ENCODE measurements at regions not wholly inside any gene's neighbourhood (a gene's known extent, or its start where the extent isn't known, plus 50 kb on each side); places are given as distances from the start of the nearest gene placed in this dataset.

DNA sequence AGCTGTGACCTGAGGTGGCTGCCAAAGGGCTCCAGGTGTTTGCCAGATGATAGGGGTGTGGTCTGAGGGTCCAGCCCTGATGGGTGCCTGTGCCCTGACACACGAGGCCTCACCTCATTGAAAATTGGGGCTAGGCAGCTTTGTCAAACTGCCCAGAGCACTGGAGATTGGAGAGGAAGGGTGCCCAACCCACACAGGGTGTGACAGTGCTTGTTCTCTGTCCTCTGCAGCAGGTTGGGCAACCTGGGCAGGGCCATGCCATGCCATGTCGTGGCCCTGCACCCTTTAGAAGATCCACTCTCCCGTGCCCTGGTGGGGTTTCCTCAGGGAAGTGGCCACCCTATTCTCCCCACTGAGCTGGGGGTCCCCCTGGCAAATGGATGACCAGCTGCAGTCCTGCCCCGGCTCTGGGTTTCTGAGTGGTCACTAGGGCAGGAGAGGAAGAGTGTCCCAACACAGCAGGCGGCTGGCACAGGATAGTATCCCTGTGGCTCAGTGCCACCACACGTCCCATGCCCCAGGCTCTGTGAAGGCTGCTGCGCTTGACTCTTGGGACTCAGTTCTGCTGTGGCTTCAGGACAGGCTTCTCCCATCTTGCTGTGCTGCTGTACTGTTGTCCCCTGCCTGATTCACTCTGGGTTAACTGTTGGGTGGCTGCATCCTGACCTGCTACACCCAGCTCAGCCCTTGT, 100.8 kb upstream of the PITX1 start:
- no peak for DNase-seq

DNA sequence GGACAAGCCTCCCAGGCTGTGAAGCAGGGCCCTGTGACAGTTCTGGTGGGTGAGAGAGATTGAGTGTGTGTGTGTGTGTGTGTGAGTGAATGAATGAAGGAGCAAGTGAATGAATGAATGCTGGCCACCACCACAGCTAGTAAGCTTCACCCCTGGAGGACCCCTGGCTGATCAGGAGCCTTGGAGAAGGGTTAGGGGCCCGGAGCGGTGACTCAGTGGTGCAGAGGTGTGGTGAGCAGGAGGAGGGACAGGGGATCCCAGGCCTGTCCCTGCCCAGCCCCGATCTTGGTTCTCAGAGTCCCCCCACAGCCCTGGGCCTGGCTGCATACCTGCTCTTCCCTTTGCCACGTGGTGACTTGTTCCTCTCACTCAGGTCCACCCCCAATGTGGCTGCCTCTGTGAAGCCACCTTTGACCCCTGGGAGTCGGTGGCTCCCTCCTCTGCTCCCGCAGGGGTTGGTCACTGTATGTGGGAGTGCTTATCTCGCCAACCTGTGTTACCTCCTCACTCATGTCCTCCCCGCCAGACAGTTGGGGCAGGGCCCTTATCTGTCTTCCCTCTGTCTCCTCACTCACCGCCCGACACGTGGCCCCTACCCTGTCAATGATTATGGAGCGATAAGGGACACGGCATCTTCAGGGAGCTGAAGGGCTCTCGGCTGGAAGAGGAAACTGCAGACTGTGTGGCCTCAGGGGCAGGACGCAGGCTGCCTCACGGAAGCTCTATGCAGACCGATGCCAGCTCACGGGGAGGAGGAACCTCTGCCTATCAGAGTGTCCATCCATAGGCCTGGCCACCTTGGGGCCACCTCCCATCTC, 99.9 kb upstream of the PITX1 start:
- no peak for DNase-seq

DNA sequence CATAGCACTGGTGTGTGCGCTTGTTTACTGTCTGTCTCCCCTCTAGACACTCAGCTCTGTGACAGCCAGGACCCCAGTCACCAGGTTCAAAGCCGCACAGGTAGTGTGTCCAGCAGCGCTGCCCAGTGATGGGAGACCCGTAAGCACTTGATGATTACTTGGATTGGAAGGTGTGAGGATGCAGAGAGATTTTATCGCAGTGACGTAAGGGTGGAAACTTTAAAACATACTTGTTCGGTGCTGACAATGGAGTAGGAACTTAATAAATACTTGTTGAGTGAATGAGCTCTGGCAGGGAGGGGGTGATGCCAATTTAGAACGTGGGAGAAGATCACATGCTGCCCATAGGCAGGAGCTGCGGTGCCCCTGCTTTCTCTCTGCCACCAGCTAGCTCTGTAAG, 99.2 kb upstream of the PITX1 start:
- no peak for DNase-seq

DNA sequence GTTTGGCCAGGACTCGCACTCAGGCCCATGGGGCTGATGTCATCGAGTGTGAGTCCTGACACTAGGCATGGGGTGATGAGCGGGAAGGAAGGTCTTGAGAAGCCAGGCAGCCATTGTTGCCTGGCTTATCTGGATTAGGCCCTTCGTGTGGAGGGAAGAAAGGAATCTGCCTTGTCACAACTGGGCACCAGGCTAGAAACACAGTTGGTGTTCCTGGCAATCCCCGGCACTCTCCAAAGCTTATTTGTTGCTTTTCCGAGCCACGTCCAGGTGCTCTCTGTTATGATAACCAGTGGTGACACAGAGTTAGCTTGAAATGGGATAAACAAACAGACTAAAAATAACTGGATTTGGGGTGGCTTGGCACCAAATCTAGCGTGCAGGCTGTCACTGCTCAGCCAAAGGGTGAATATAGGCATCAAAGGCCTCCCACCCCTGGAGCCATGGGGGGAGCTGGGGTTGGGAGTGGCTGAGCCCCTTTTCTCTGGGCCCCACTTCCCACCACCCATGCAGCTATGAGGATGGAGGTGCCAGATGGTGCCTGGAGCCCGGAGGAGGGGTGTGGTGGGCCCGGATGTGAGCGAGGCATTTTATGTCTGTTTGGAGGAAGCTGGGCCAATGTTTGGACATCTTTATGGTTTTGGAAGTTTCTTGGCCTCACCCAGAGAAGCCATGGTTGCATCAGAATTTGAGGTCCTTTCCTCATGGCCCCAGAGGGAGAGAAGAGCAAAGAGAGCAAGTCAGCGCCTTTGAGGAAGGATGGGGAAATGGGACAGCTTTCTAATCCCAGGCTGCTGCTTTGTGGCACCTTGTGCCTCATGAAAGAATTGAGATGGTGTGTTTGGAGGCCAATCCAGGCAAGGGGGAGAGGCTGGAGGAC, 98.0 kb upstream of the PITX1 start:
- no peak for DNase-seq

DNA sequence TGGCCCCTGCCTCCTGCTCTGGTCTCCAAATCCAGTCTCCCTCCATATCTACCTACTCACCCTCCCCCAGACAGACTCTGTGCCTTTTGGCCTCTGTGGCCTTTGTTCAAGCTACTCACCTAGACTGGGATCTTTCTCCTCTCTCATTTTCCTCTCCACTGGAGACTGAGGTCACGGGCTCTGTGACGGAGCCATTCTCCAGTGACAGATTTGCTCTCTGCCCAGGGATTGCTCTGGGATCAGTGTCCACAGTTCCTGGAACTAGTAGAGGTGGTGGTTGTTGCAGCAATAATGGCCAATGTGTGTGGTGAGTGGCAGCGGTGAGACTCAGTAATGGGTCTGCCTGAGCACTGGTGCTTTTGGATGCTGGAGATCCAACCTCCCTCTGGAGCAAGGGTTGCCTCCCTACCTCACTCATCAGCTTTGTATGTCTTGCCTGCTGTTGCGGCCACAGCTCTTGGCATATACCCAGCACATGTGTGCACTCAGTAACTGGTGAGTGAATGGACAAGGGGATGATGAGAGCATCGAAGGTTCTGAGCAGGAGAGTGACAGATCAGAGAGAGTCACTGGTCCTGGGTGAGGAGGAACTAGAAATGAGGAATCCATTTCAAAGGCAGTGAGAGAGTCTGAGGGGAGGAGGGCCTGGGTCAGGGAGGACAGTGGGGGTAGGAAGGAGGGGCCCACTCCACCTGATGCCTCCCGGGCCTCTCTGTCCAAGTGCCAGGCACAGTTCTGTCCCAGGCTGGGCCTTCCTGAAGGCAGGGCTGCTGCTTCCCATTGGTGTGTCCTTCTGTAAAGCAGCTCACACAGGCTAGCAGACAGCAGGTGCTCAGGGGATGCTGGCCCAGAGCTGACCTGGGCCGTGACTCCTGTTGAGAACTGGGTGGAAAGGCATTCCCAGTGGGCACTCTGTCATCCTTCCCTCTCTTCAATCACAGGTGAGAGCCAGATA, 96.5 kb upstream of the PITX1 start:
- no peak for DNase-seq

DNA sequence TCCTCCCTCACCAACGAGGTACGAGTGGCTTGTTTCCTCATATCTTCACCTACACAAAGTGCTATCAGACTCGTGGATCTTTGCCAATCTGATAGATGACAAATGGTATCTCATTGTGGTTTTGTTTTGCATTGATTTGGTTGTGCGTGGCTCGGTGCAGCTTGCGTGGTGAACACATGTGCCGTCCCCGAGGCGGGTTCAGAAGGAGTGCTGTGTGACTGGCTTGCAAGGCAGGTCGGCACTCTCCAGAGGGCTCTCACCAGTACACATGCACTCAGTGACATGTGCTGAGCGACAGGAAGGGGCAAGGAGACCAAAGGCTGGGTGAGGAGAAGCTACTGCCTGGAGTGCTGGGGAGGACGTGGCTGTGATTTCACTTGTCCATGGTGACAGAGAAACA, 95.3 kb upstream of the PITX1 start:
- DNase-seq: no peak

DNA sequence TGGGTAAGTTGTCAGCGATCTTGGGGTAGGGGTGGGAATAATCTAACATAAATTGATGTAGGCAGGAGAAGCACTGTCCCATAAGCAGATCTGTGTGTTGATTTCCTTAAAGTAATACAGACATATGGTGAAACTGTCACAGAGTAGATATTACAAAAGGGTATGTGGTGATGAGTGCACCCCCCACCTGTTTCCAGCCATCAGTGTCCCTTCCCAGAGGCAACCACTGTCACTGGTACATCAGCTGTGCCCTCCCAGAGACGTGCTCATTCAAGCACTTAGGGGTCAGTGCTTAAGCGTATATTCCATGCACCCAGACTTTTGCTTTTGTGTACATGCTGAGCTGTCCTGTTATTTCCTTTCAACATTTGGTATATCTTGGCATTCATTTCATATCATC, 94.3 kb upstream of the PITX1 start:
- no peak for DNase-seq

DNA sequence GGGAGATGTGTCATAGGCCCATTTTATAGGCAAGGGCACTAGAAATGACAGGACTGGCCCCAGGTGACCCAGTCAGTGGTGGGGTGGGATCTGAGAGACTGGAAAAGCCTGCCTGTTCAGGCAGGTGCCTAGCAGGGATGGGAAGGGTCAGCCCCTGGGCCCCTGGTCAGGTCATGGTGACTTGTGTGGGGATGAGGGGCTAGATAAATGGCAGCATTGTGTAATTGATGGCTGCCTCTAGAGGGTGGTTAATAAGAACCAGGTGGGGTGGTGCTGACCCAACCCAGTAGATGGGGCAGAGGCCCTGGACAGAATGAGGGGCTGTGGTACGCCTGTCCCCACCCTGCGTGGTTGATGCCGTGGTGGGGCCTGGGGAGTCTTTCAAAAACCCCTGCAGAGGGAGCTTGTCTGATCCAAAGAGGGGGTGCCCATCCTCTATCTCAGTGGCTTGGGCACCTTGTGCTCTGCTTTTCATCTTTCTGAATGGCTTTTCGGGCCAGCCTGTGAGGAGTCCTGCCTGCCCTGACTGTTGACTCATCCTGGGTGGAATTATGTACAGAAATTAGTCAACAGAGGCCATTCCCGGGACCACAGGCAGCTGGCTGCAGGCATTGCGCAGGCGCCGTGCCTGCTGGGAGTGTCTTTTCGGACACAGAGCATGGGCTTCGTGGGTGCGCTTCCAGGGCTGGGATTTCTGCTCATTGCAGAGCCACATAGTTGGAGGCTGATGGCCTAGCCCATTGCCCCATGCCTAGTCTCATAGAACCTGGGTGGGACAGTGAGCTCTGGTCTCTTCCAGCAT, 93.6 kb upstream of the PITX1 start:
- no peak for DNase-seq

DNA sequence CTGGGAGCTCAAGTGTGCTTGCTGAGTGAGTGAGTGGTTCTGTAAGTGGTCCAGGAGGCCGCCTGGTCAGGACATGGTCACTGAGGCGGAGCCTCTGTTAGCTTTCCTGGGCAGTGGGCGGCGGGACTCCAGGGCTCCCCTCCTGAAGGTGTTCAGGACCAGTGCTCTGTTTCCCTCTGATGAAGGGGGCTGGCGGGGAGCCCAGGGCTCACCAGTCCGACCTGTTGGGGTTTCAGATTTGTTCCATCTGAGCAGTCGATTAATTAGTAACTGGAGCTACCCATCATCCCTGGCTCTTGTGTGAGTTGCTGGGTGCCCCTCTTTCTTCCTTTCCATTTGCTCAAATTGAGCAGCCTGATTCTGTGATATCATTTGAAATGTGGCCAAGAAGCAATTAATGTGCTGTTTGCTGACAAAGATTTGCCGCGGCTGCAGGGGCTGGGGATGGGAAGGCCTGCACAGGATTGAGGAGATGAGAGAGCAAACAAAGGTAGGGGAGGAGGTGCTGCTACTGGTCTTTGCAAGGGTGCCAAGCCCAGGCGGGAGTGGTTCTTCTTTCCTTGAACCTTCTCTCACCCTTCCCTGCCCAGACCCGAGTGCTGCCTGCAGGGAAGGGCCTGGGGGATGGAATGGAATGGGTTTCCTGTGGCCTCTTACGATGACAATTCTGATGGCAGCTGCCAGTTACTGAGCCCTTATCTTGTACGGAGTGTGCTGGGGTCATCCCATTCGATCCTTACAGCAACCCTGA, 92.8 kb upstream of the PITX1 start:
- DNase-seq: no peak

DNA sequence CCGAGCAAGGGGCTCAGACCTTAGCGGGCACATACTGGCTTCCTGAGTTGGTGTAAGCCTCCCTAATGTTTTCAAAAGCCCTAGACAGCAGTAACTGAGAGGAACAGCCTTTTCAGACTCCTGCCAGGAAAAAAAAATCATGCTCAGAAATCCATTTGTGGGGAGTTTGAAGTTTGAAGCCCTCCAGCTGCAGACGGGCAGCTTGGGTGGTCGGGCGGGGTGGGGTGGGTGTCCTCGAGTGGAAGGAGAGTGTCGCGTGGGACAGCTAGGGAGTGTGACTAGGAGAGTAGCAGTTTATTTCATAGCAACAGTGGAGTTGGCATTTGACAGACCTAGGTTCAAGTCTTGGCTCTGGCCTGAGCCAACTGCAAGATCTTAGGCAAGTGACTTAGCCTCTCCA, 90.7 kb upstream of the PITX1 start:
- no peak for DNase-seq

DNA sequence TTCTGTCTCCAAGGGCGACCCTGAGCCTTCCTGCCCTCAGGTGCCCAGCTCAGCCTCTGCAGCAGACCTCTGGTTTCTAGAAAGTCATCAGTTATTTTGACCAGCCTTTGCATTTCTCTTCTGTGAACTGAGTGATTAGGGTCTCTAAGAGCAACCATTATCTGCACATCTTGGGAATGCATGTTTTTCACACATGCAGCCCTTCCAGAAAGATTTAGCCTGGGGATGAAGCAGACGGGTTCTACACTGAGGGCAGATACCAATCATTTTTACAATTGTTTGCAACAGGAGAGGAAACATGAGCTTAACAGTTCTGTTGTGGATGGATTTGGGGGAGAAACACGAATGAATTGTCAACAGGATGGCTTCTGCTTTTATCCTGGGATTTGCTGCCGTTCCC, 90.1 kb upstream of the PITX1 start:
- no peak for DNase-seq

DNA sequence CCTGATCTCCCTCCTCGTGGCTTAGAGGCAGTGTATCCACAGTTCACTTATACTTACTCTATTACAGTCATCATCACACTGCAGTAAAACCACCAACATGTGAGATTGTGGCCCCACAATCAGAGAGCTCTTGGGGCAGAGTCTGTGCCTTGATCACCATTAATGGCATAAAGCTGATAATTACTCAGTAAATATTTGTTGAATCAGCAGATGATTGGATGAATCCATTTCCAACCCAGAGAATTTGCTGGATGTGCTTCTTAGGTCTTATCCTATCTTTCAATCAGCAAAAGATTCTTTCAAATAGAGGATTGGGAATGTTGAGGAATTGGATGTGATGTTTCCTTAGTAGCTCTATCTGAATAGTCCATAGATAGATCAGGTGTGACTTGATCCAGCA, 88.8 kb upstream of the PITX1 start:
- DNase-seq: no peak

DNA sequence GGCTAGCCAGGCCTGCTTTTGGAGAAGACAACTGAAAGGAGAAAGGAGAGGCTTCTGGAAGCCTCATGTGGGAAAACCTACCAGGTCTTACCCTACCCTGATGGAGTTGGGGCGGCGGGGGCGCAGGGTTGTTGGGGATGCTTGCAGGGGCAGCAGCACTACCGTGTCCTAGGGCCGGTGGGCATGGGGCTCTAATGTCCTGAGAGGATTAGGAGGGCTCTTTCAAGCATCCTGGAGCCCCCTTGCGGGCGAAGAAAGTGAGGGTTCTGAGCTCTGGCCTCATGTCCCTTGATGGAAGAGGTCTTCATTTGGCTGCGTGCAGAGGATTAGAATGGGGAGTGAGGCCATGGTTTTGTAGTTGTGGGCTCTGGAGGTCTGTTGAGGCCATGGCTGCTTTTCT, 86.9 kb upstream of the PITX1 start:
- no peak for DNase-seq

DNA sequence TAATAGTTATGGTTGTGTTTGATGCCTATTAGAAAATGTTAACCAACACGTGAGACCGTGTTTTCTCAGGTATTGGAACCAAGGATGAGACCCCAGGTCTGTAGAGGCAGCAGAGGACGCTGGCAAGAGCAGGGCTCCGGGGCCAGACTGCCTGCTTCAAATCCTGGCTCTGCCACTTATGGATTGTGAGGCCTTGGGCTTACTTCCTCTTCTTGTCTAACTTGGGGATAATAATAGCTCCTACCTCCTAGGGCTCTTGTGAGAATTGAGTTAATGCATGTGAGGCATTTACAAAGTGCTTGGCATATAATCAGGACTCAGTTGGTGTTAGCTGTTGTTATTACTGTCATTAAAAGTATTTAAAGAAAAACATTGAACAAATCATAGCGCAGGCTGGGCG, 85.5 kb upstream of the PITX1 start:
- no peak for DNase-seq

DNA sequence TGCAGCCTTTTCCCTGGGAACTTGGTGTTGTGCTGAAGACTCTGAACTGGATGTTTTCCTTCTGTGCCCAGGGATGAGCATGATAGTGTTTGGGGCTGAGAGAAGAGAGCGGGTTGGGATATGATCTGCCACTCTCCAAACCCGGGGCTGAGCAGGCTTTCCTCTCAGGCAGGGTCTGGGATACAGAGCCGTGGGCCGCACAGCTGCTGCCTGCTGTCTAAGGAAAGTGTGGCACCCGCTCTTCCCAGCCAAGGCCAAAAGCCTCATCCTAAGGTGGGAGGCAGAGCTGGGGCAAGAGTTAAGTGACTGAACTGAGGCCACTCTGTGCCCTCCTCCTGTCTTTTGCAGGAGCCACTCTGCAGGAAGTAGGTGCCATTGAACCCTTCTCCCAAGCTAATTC, 83.6 kb upstream of the PITX1 start:
- no peak for DNase-seq

DNA sequence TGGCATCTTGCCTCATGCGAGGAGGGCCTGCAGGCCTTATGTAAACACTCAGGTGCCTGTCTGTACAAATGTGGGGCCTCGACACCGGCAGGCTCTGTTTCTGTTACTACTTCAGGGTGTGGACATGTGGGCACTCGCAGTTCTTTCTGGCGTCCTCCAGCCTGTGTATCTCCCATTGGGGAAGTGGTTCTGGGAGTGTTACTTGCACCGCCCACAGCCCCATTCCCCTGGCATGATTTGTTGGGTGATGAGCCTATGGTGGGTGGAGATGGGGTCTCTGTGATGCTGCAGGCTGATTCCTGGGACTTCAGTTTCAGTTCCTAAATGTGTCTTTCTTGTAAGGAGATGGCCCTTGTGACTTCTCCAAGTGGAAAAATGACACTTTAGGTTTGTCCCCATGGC, 82.1 kb upstream of the PITX1 start:
- DNase-seq: no peak

DNA sequence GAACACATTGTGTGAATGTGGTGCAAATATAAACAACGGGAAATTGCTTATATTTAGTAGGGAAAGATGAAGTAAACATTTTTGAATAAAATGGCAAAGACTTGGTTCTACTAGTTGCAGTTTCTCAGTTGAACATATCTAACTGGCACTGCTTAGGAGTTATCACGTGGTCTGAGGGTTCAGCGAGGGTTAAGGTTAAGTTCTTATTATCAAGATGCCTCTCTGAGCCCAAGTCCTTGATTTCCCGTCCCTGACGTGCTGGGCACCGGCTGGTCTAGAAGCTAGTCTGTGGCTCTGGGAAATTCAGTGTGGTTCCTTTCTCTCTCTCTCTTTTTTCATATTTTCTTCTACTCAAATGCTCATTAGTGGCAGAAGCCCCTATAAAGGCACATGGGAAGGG, 81.6 kb upstream of the PITX1 start:
- DNase-seq: no peak

DNA sequence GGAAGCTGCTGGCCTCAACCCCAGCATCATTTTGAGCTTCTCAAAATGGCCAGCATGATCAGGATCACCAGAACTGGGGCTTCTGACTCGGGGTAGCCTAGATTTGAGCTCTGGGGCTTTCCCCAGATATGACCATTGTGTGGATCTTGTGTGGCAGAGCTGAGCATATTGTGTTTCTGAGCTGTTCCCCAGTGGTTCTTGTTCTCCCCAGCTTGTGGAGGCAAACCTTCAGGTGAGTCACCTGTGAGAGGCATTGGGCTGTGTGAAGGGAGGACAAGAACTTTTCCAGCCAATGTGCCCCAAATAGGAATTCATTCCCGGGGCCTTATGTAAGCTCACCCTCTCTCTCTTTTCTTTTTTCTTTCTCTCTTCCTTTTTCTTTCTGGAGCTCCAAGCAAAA, 80.7 kb upstream of the PITX1 start:
- DNase-seq: no peak

DNA sequence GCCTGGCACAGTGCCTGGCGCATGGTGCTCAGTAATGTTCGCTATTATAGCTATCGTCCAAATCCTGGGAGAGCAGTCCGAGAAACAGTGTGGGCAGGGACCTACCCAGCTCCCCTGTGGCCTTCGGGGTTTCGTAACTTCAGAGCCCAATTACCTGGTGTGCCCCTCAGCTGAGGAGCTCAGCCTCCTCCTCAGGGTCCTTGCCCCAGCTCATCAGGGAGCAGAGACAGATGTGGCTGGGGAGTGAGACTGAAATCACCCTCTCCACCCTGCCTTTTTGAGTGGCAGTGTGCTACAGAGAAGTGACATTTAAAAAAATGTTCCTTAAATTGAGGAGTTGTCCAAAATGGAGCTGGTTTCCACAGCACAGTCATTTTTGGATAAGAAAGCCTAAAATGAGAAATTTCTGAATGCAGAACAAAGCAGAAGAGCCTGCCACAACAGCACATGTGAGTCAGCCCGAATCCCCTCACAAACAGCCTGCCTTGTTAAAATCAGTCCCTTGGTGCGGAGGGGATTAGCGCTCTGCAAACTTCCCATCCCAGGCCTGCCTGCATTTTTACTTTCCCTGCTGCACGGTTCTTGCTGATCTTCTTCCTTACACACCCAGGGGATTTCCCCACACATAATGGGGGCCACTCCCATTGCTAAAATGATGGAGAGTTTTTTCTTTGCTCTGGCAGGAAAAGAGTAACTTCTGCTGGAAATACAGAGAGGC, 78.1 kb upstream of the PITX1 start:
- no peak for DNase-seq
